HEK293 (cell line): ENCODE measurements at regions not wholly inside any gene's neighbourhood (a gene's known extent, or its start where the extent isn't known, plus 50 kb on each side); places are given as distances from the start of the nearest gene placed in this dataset.

Source experiments
- CTCF ChIA-PET: fragments of 350-600 bp; formaldehyde crosslinking; extraction: SDS; loops from one replicate; lab custom pipeline; 2021; ENCODE audit warnings: antibody characterized with exemption; lab: Yijun Ruan, JAX
- POLR2A ChIA-PET: fragments of 300-600 bp; formaldehyde crosslinking; extraction: SDS; loops from one replicate; lab custom pipeline; 2020; ENCODE audit warnings: antibody characterized with exemption, inconsistent platforms; lab: Yijun Ruan, JAX
- H3K27ac ChIP-seq: fragments of 200-500 bp; sonication (Bioruptor generic); 2 replicates; pipeline ENCODE4 v1.5.1; 2014; ENCODE audit warnings: low read depth, low read length, control low read depth, inconsistent platforms; ENCODE audit errors: extremely low read depth
- H3K36me3 ChIP-seq, 2 experiments: fragments of 200-500 bp in 1 of 2; sonication (Bioruptor generic) in 1 of 2; 1 replicate in 1 of 2; 2 replicates in 1 of 2; pipeline ENCODE4 v1.5.1; 2014 to 2017; ENCODE audit warnings: inconsistent platforms in 2 of 2, low read length in 2 of 2; ENCODE audit not compliant: control insufficient read depth in 2 of 2, insufficient read depth in 1 of 2
- H3K4me1 ChIP-seq: fragments of 200-500 bp; sonication (Bioruptor generic); 2 replicates; pipeline ENCODE4 v1.5.1; 2014; ENCODE audit warnings: mild to moderate bottlenecking, low read length, inconsistent platforms; ENCODE audit not compliant: control insufficient read depth, insufficient read depth
- H3K4me3 ChIP-seq: 2 replicates; pipeline ENCODE4 v1.5.1; 2011; ENCODE audit warnings: low read depth, mild to moderate bottlenecking, control low read depth, low read length, moderate library complexity
- H3K9me3 ChIP-seq: fragments of 200-500 bp; sonication (Bioruptor generic); 2 replicates; pipeline ENCODE4 v1.5.1; 2014; ENCODE audit warnings: low read depth, low read length, inconsistent platforms; ENCODE audit not compliant: control insufficient read depth, insufficient read depth
- FEZF1 ChIP-seq: fragments of 450-650 bp; formaldehyde crosslinking; IDR thresholded peaks from 2 replicates; pipeline ENCODE4 v1.5.1; 2016; ENCODE audit warnings: missing biosample characterization, missing genetic modification characterization
- KLF17 ChIP-seq: fragments of 450-650 bp; formaldehyde crosslinking; IDR thresholded peaks from 2 replicates; pipeline ENCODE4 v1.5.1; 2016; ENCODE audit warnings: missing biosample characterization, missing genetic modification characterization
- REST ChIP-seq: fragments of 450-650 bp; formaldehyde crosslinking; IDR thresholded peaks from 2 replicates; pipeline ENCODE4 v1.5.1; 2016; ENCODE audit warnings: missing biosample characterization, missing genetic modification characterization
- SETDB1 ChIP-seq: IDR thresholded peaks from one replicate; pipeline ENCODE4 v1.6.1; 2017; ENCODE audit warnings: mild to moderate bottlenecking, low read length, moderate library complexity, mixed read lengths; ENCODE audit not compliant: insufficient read length
- ZBTB8A ChIP-seq: fragments of 450-650 bp; formaldehyde crosslinking; IDR thresholded peaks from 2 replicates; pipeline ENCODE4 v1.5.1; 2016; ENCODE audit warnings: missing biosample characterization, missing genetic modification characterization
- ZFP37 ChIP-seq: fragments of 450-650 bp; formaldehyde crosslinking; IDR thresholded peaks from 2 replicates; pipeline ENCODE4 v1.5.1; 2016; ENCODE audit warnings: missing biosample characterization, missing genetic modification characterization
- ZNF133 ChIP-seq: fragments of 450-650 bp; formaldehyde crosslinking; IDR thresholded peaks from 2 replicates; pipeline ENCODE4 v1.5.1; 2016; ENCODE audit warnings: missing biosample characterization, missing genetic modification characterization
- ZNF184 ChIP-seq: fragments of 450-650 bp; IDR thresholded peaks from 2 replicates; pipeline ENCODE4 v1.5.1; 2018; ENCODE audit warnings: missing biosample characterization, mild to moderate bottlenecking, missing genetic modification characterization
- ZNF248 ChIP-seq: fragments of 450-650 bp; formaldehyde crosslinking; IDR thresholded peaks from 2 replicates; pipeline ENCODE4 v1.5.1; 2017; ENCODE audit warnings: missing biosample characterization, missing genetic modification characterization
- ZNF311 ChIP-seq: fragments of 450-650 bp; formaldehyde crosslinking; IDR thresholded peaks from 2 replicates; pipeline ENCODE4 v1.5.1; 2017; ENCODE audit warnings: missing biosample characterization, missing genetic modification characterization, borderline replicate concordance
- ZNF335 ChIP-seq: fragments of 450-650 bp; formaldehyde crosslinking; conservative IDR thresholded peaks from 2 replicates; pipeline ENCODE4 v1.5.1; 2016; ENCODE audit warnings: missing biosample characterization, missing genetic modification characterization
- ZNF423 ChIP-seq: fragments of 450-650 bp; formaldehyde crosslinking; IDR thresholded peaks from 2 replicates; pipeline ENCODE4 v1.5.1; 2016; ENCODE audit warnings: missing biosample characterization, missing genetic modification characterization
- ZNF426 ChIP-seq: fragments of 450-650 bp; formaldehyde crosslinking; IDR thresholded peaks from 2 replicates; pipeline ENCODE4 v1.5.1; 2017; ENCODE audit warnings: missing biosample characterization, missing genetic modification characterization, mild to moderate bottlenecking, inconsistent platforms, moderate library complexity
- ZNF544 ChIP-seq: fragments of 450-650 bp; formaldehyde crosslinking; IDR thresholded peaks from 2 replicates; pipeline ENCODE4 v1.5.0; 2017; ENCODE audit warnings: missing biosample characterization, missing genetic modification characterization
- ZNF571 ChIP-seq: fragments of 450-650 bp; formaldehyde crosslinking; IDR thresholded peaks from 2 replicates; pipeline ENCODE4 v1.5.0; 2017; ENCODE audit warnings: missing biosample characterization, missing genetic modification characterization
- ZNF596 ChIP-seq: fragments of 450-650 bp; IDR thresholded peaks from 2 replicates; pipeline ENCODE4 v1.5.0; 2018; ENCODE audit warnings: missing biosample characterization, mild to moderate bottlenecking, missing genetic modification characterization, moderate library complexity
- ZNF600 ChIP-seq: fragments of 450-650 bp; formaldehyde crosslinking; IDR thresholded peaks from 2 replicates; pipeline ENCODE4 v1.5.1; 2016; ENCODE audit warnings: missing biosample characterization, missing genetic modification characterization
- ZNF610 ChIP-seq: fragments of 450-650 bp; formaldehyde crosslinking; IDR thresholded peaks from 2 replicates; pipeline ENCODE4 v1.5.1; 2016; ENCODE audit warnings: missing biosample characterization, missing genetic modification characterization, borderline replicate concordance
- ZNF654 ChIP-seq: fragments of 450-650 bp; formaldehyde crosslinking; IDR thresholded peaks from 2 replicates; pipeline ENCODE4 v1.5.1; 2016; ENCODE audit warnings: low read depth, missing biosample characterization, missing genetic modification characterization
- ZNF658 ChIP-seq: fragments of 450-650 bp; formaldehyde crosslinking; IDR thresholded peaks from 2 replicates; pipeline ENCODE4; 2016; ENCODE audit warnings: missing biosample characterization, missing genetic modification characterization
- ZNF843 ChIP-seq: fragments of 450-650 bp; formaldehyde crosslinking; IDR thresholded peaks from 2 replicates; pipeline ENCODE4 v1.5.1; 2016; ENCODE audit warnings: missing biosample characterization, missing genetic modification characterization
- TF ChIP-seq, protein P1 (sequence below): fragments of 450-650 bp; IDR thresholded peaks from 2 replicates; pipeline ENCODE4 v1.5.1; 2018; ENCODE audit warnings: missing biosample characterization, mild to moderate bottlenecking, missing genetic modification characterization
- TF ChIP-seq, protein P2 (sequence below): fragments of 450-650 bp; formaldehyde crosslinking; IDR thresholded peaks from 2 replicates; pipeline ENCODE4 v1.5.1; 2016; ENCODE audit warnings: missing biosample characterization, missing genetic modification characterization

DNA sequence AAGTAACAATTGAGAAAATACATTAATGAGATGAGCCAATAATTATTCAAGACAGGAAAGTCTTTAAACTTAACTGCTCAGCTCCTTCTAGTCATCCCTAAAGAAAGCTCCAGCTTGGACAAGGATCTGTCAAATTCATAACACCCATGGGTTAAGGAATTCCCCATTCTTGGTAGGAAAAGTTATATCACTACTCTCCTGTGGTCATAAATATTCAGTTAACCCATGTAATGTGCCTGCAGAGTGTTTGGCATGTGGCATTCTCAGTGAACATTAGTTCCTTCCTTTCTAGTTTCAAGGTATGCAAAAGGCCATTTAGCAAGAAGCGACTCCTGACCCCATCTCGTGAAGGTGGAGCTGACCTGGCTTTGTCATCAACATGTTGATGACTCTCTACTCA, 76.7 kb upstream of the VCAM1 start:
- H3K36me3 ChIP-seq = no peaks in the 10 kb centered on the region
- ChIA-PET CTCF (interaction anchor here (0.7 kb wide), 1 partner anchor 368 kb away, joined by 3 read pairs; no protein-coding TSS in a partner anchor), POLR2A (no interaction called here)
- H3K4me3 ChIP-seq = no peak overlapping the region
- no peaks in the 10 kb centered on the region for H3K4me1 ChIP-seq
- no peaks in the 10 kb centered on the region for H3K9me3 ChIP-seq
- TF ChIP-seq REST (tag by site-specific recombination) (no peak), ZNF571 (tag by site-specific recombination) (no peak), ZNF335 (tag by site-specific recombination) (no peak), ZNF184 (tag by site-specific recombination) (no peak), ZNF610 (tag by site-specific recombination) (no peak), ZBTB8A (tag by site-specific recombination) (no peak), ZNF423 (tag by site-specific recombination) (no peak)
- H3K27ac ChIP-seq = no peak overlapping the region

- H3K27ac ChIP-seq = no peak overlapping the region
- CTCF ChIA-PET = interaction anchor here (0.7 kb wide), 1 partner anchor 367 kb away, joined by 3 read pairs; no protein-coding TSS in a partner anchor
- POLR2A ChIA-PET = no interaction called here
- H3K4me3 ChIP-seq = no peak overlapping the region
- TF ChIP-seq, protein P1, sequence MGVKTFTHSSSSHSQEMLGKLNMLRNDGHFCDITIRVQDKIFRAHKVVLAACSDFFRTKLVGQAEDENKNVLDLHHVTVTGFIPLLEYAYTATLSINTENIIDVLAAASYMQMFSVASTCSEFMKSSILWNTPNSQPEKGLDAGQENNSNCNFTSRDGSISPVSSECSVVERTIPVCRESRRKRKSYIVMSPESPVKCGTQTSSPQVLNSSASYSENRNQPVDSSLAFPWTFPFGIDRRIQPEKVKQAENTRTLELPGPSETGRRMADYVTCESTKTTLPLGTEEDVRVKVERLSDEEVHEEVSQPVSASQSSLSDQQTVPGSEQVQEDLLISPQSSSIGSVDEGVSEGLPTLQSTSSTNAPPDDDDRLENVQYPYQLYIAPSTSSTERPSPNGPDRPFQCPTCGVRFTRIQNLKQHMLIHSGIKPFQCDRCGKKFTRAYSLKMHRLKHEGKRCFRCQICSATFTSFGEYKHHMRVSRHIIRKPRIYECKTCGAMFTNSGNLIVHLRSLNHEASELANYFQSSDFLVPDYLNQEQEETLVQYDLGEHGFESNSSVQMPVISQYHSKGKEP (tag by site-specific recombination) = no peak
- H3K9me3 ChIP-seq = no peaks in the 10 kb centered on the region
- no peaks in the 10 kb centered on the region for H3K4me1 ChIP-seq
- no peaks in the 10 kb centered on the region for H3K36me3 ChIP-seq
Observed at GRCh38 chr1:100643471-100644196, 75.9 kb upstream of the VCAM1 start.

- Histone ChIP-seq H3K27ac (no peak overlapping the region), H3K9me3 (no peaks in the 10 kb centered on the region), H3K4me3 (no peak overlapping the region), H3K4me1 (no peaks in the 10 kb centered on the region), H3K36me3 (no peaks in the 10 kb centered on the region)
- ChIA-PET CTCF (no interaction called here), POLR2A (no interaction called here)
- TF ChIP-seq ZNF311 (no peak), ZNF544 (no peak), ZNF658 (tag by site-specific recombination) (no peak), ZNF596 (no peak), ZNF133 (tag by site-specific recombination) (no peak), ZNF843 (no peak), SETDB1 (no peak), FEZF1 (no peak), KLF17 (tag by site-specific recombination) (no peak), ZNF654 (tag by site-specific recombination) (no peak), ZNF248 (no peak), ZFP37 (tag by site-specific recombination) (no peak), ZNF600 (no peak), ZNF426 (tag by site-specific recombination) (no peak)
- TF ChIP-seq, protein P2, sequence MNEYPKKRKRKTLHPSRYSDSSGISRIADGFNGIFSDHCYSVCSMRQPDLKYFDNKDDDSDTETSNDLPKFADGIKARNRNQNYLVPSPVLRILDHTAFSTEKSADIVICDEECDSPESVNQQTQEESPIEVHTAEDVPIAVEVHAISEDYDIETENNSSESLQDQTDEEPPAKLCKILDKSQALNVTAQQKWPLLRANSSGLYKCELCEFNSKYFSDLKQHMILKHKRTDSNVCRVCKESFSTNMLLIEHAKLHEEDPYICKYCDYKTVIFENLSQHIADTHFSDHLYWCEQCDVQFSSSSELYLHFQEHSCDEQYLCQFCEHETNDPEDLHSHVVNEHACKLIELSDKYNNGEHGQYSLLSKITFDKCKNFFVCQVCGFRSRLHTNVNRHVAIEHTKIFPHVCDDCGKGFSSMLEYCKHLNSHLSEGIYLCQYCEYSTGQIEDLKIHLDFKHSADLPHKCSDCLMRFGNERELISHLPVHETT (tag by site-specific recombination) = no peak
Observed at GRCh38 chr1:100646001-100646400, 73.5 kb upstream of the VCAM1 start.
